Fibroblast of lung (primary cell): ENCODE measurements at regions not wholly inside any gene's neighbourhood (a gene's known extent, or its start where the extent isn't known, plus 50 kb on each side); places are given as distances from the start of the nearest gene placed in this dataset.

Experiments used
- DNase-seq, 2 donors: peaks; one replicate each; pipeline versions ENCODE4 v3.0.0 to v3.0.0-alpha.2; 2010; ENCODE audit warnings: low read depth in 2 of 2
- H2AFZ ChIP-seq: 2 replicates; pipeline ENCODE4 v1.5.1; 2012; ENCODE audit warnings: low read length, control low read depth, inconsistent platforms
- H3K27ac ChIP-seq: 2 replicates; pipeline ENCODE4 v1.5.1; 2011; ENCODE audit warnings: low read length, control low read depth; ENCODE audit not compliant: insufficient read depth
- H3K27me3 ChIP-seq: 2 replicates; pipeline ENCODE4 v1.5.1; 2011; ENCODE audit warnings: mild to moderate bottlenecking, low read length; ENCODE audit not compliant: control insufficient read depth, insufficient read depth
- H3K36me3 ChIP-seq: 2 replicates; pipeline ENCODE4 v1.5.1; 2011; ENCODE audit warnings: low read length; ENCODE audit not compliant: control insufficient read depth, insufficient read depth
- H3K4me1 ChIP-seq: 2 replicates; pipeline ENCODE4 v1.5.1; 2011; ENCODE audit warnings: low read length; ENCODE audit not compliant: control insufficient read depth, insufficient read depth; ENCODE audit errors: extremely low read depth
- H3K4me2 ChIP-seq: 2 replicates; pipeline ENCODE4 v1.5.1; 2011; ENCODE audit warnings: low read length, control low read depth; ENCODE audit not compliant: insufficient read depth; ENCODE audit errors: extremely low read depth
- H3K4me3 ChIP-seq, 4 experiments: fragments of 200-600 bp in 1 of 4; sonication (generic) in 1 of 4; replicated peaks in 1 of 4; 2 replicates each; pipeline ENCODE4 v1.5.1; 2011 to 2016; ENCODE audit warnings: low read length in 4 of 4, low read depth in 3 of 4, mild to moderate bottlenecking in 3 of 4, control low read depth in 2 of 4, inconsistent platforms in 1 of 4, mixed read lengths in 1 of 4; ENCODE audit not compliant: insufficient read depth in 1 of 4; ENCODE audit errors: control extremely low read depth in 1 of 4
- H3K79me2 ChIP-seq: 2 replicates; pipeline ENCODE4 v1.5.1; 2012; ENCODE audit warnings: mild to moderate bottlenecking, low read length, inconsistent platforms; ENCODE audit not compliant: control insufficient read depth, insufficient read depth
- H3K9ac ChIP-seq: 2 replicates; pipeline ENCODE4 v1.5.1; 2011; ENCODE audit warnings: mild to moderate bottlenecking, low read length, control low read depth; ENCODE audit not compliant: insufficient read depth
- H3K9me3 ChIP-seq: 2 replicates; pipeline ENCODE4 v1.5.1; 2012; ENCODE audit warnings: low read depth, low read length; ENCODE audit not compliant: control insufficient read depth, insufficient read depth
- H4K20me1 ChIP-seq: 2 replicates; pipeline ENCODE4 v1.5.1; 2011; ENCODE audit warnings: low read length; ENCODE audit not compliant: control insufficient read depth, insufficient read depth; ENCODE audit errors: extremely low read depth
- CTCF ChIP-seq, 2 donors: IDR thresholded peaks in 1 of 2; conservative IDR thresholded peaks in 1 of 2; 1 replicate in 1 of 2; 2 replicates in 1 of 2; pipeline ENCODE4 v1.5.1; 2011 to 2012; ENCODE audit warnings: low read length in 2 of 2, control low read depth in 1 of 2, inconsistent platforms in 1 of 2, low read depth in 1 of 2, mild to moderate bottlenecking in 1 of 2
- EZH2 ChIP-seq: IDR thresholded peaks from 2 replicates; pipeline ENCODE4 v1.5.1; 2012; ENCODE audit warnings: low read length, control low read depth, mild to moderate bottlenecking; ENCODE audit errors: missing control alignments

- Histone ChIP-seq H3K36me3 (no peaks in the 10 kb centered on the region), H3K9me3 (no peaks in the 10 kb centered on the region), H3K9ac (no peak overlapping the region), H4K20me1 (no peaks in the 10 kb centered on the region), H3K79me2 (no peaks in the 10 kb centered on the region), H3K4me2 (no peak overlapping the region), H3K27me3 (no peaks in the 10 kb centered on the region), H3K4me3 (no peak overlapping the region), H3K4me1 (no peaks in the 10 kb centered on the region), H2AFZ (no peak overlapping the region), H3K27ac (no peak overlapping the region)
- TF ChIP-seq CTCF (conservative IDR thresholded peaks at IDR 0.05 in 1 of 2, IDR thresholded peaks at IDR 0.05 in 1 of 2; ENCODE audit: low read depth in 1 of 2, low read length in 2 of 2) (no peak), EZH2 (no peak)
- no peak for DNase-seq
Observed at GRCh38 chr10:128511284-128511683, 385.1 kb upstream of the MKI67 start.

- H3K4me3 ChIP-seq: no peak overlapping the region
- no peaks in the 10 kb centered on the region for H3K4me1 ChIP-seq
- no peaks in the 10 kb centered on the region for H3K27me3 ChIP-seq
- no peaks in the 10 kb centered on the region for H3K79me2 ChIP-seq
- no peak overlapping the region for H2AFZ ChIP-seq
- H3K36me3 ChIP-seq: no peaks in the 10 kb centered on the region
- no peak overlapping the region for H3K9ac ChIP-seq
- DNase-seq: no peak
- no peaks in the 10 kb centered on the region for H3K9me3 ChIP-seq
- no peak overlapping the region for H3K4me2 ChIP-seq
- no peak overlapping the region for H3K27ac ChIP-seq
- no peak for TF ChIP-seq EZH2
- no peak for TF ChIP-seq CTCF (conservative IDR thresholded peaks at IDR 0.05 in 1 of 2, IDR thresholded peaks at IDR 0.05 in 1 of 2; ENCODE audit: low read depth in 1 of 2, low read length in 2 of 2)
- H4K20me1 ChIP-seq: no peaks in the 10 kb centered on the region
Observed at GRCh38 chr10:128512767-128513166, 386.5 kb upstream of the MKI67 start.

GRCh38 chr10:128514536-128514935 is 388.3 kb upstream of the MKI67 start:
- Histone ChIP-seq H3K9me3 (no peaks in the 10 kb centered on the region), H3K27ac (no peak overlapping the region), H3K36me3 (no peaks in the 10 kb centered on the region), H4K20me1 (no peaks in the 10 kb centered on the region), H2AFZ (no peak overlapping the region), H3K4me3 (no peak overlapping the region), H3K4me2 (no peak overlapping the region), H3K27me3 (no peaks in the 10 kb centered on the region), H3K9ac (no peak overlapping the region), H3K79me2 (no peaks in the 10 kb centered on the region), H3K4me1 (no peaks in the 10 kb centered on the region)
- no peak for DNase-seq
- TF ChIP-seq EZH2 (no peak), CTCF (conservative IDR thresholded peaks at IDR 0.05 in 1 of 2, IDR thresholded peaks at IDR 0.05 in 1 of 2; ENCODE audit: low read depth in 1 of 2, low read length in 2 of 2) (no peak)
